GM12878 (cell line): ENCODE measurements at regions not wholly inside any gene's neighbourhood (a gene's known extent, or its start where the extent isn't known, plus 50 kb on each side); places are given as distances from the start of the nearest gene placed in this dataset.

Experiments
- ATAC-seq: fragments of 200-7000 bp; cut with Tn5 transposase; 3 replicates; pipeline ENCODE4 v1.9.1; 2020; ENCODE audit warnings: mild to moderate bottlenecking, moderate library complexity
- BruUV-seq: library from RNA; stranded (reverse); fragments of 400-500 nt; replicated peaks from 2 replicates; lab custom pipeline; 2021; lab: Mats Ljungman, UMichigan
- CTCF ChIA-PET: fragments of 300-600 bp; sonication (Branson Sonifier 250); formaldehyde crosslinking; extraction: SDS; loops from one replicate; lab custom pipeline; 2021; ENCODE audit warnings: inconsistent platforms; lab: Yijun Ruan, JAX
- POLR2A ChIA-PET: fragments of 350-600 bp; formaldehyde crosslinking; extraction: SDS; loops from one replicate; lab custom pipeline; 2021; ENCODE audit warnings: inconsistent platforms; lab: Charles Lee
- RAD21 ChIA-PET: fragments of 300-600 bp; sonication (Branson Sonifier 250); formaldehyde crosslinking; loops from one replicate; lab custom pipeline; 2023; ENCODE audit warnings: antibody characterized with exemption; ENCODE audit not compliant: unreplicated experiment; lab: Charles Lee
- SMC1A ChIA-PET: fragments of 300-600 bp; sonication (Branson Sonifier 250); formaldehyde crosslinking; loops from one replicate; lab custom pipeline; 2023; ENCODE audit not compliant: unreplicated experiment, uncharacterized antibody; lab: Charles Lee
- DNase-seq: peaks from one replicate; pipeline ENCODE4 v3.0.0-alpha.2; 2011; ENCODE audit warnings: low read depth, low spot score
- FAIRE-seq: peaks from 3 replicates; lab custom pipeline; 2011; peaks lifted over from hg19 to GRCh38; lab: Jason Lieb, UNC
- H2AFZ ChIP-seq: 2 replicates; pipeline ENCODE4 v1.6.0; 2011; ENCODE audit warnings: low read depth, low read length, control low read depth; ENCODE audit not compliant: control insufficient read depth
- H3K27ac ChIP-seq: 2 replicates; pipeline ENCODE4 v1.5.1; 2011; ENCODE audit warnings: control low read depth; ENCODE audit not compliant: control insufficient read depth, insufficient read depth
- H3K27me3 ChIP-seq, 2 experiments: replicated peaks in 1 of 2; 2 replicates each; pipeline versions ENCODE4 v1.6.0 to v1.6.1; 2011; ENCODE audit warnings: low read length in 1 of 2; ENCODE audit not compliant: control insufficient read depth in 2 of 2, insufficient read depth in 2 of 2
- H3K36me3 ChIP-seq, 2 experiments: 2 replicates each; pipeline ENCODE4 v1.5.1; 2011; ENCODE audit warnings: low read length in 1 of 2; ENCODE audit not compliant: control insufficient read depth in 2 of 2, insufficient read depth in 2 of 2
- H3K4me1 ChIP-seq: 2 replicates; pipeline ENCODE4 v1.6.1; 2011; ENCODE audit warnings: mild to moderate bottlenecking, low read length, moderate library complexity, mixed read lengths; ENCODE audit not compliant: control insufficient read depth, insufficient read depth
- H3K4me2 ChIP-seq: 2 replicates; pipeline ENCODE4 v1.6.0; 2011; ENCODE audit warnings: control low read depth; ENCODE audit not compliant: control insufficient read depth, insufficient read depth
- H3K4me3 ChIP-seq: fragments of 200-600 bp; sonication (generic); 2 replicates; pipeline ENCODE4 v1.5.1; 2016
- H3K79me2 ChIP-seq: 2 replicates; pipeline ENCODE4 v1.6.0; 2011; ENCODE audit warnings: low read length; ENCODE audit not compliant: control insufficient read depth, insufficient read depth
- H3K9ac ChIP-seq: 2 replicates; pipeline ENCODE4 v1.8.0; 2011; ENCODE audit warnings: low read length, control low read depth, mixed read lengths; ENCODE audit not compliant: control insufficient read depth, insufficient read depth
- H3K9me3 ChIP-seq: replicated peaks from 3 replicates; pipeline ENCODE4 v1.5.1; 2011; ENCODE audit warnings: mild to moderate bottlenecking, low read length; ENCODE audit not compliant: control insufficient read depth, insufficient read depth
- H4K20me1 ChIP-seq: 2 replicates; pipeline ENCODE4 v1.6.0; 2011; ENCODE audit not compliant: control insufficient read depth, insufficient read depth
- ATF7 ChIP-seq: fragments of 450-650 bp; IDR thresholded peaks from 2 replicates; pipeline ENCODE4 v1.6.1; 2016; ENCODE audit warnings: low read depth, mild to moderate bottlenecking
- FOS ChIP-seq: IDR thresholded peaks from 3 replicates; pipeline ENCODE4 v1.6.1; 2011; ENCODE audit warnings: borderline replicate concordance; ENCODE audit not compliant: insufficient read length; ENCODE audit errors: extremely low read depth
- NRF1 ChIP-seq: conservative IDR thresholded peaks from 2 replicates; pipeline ENCODE4 v1.6.1; 2011; ENCODE audit warnings: mild to moderate bottlenecking, low read depth, low read length, improper control_type of control experiment
- RAD21 ChIP-seq: IDR thresholded peaks from 2 replicates; pipeline ENCODE4 v1.6.1; 2011; ENCODE audit warnings: mild to moderate bottlenecking, low read depth, low read length, moderate library complexity; ENCODE audit not compliant: insufficient read depth
- SMAD5 ChIP-seq: IDR thresholded peaks from 2 replicates; pipeline ENCODE4 v1.6.1; 2016; ENCODE audit warnings: antibody characterized with exemption, low read depth
- SP1 ChIP-seq: IDR thresholded peaks from one replicate; pipeline ENCODE4 v1.6.1; 2011; ENCODE audit warnings: low read depth, low read length
- SREBF2 ChIP-seq: IDR thresholded peaks from 2 replicates; pipeline ENCODE4 v1.6.1; 2012; ENCODE audit warnings: mild to moderate bottlenecking, low read length
- ZNF622 ChIP-seq: fragments of 450-650 bp; IDR thresholded peaks from 2 replicates; pipeline ENCODE4 v1.6.1; 2017; ENCODE audit warnings: mild to moderate bottlenecking, inconsistent platforms
- WGBS: methylation state at CpG from one replicate; pipeline ENCODE4 v1.1.6; 2016; ENCODE audit warnings: low lambda C conversion rate; ENCODE audit not compliant: insufficient replicate concordance, insufficient coverage; ENCODE audit errors: missing lambda C conversion rate; 5-methylcytosine and 5-hydroxymethylcytosine counted together
- in situ Hi-C: fragments of 300-500 bp; cut with MboI; formaldehyde crosslinking; loops from 9 replicates; pipeline ENCODE4 v1.14.3; 2018; ENCODE audit warnings: mixed read lengths
- intact Hi-C: fragments of 100-400 bp; cut with micrococcal nuclease; formaldehyde crosslinking; loops from one replicate; pipeline ENCODE4 v1.14.2; 2022; ENCODE audit not compliant: unreplicated experiment
- TF ChIP-seq, protein P1 (sequence below): IDR thresholded peaks from 2 replicates; pipeline ENCODE4 v1.6.1; 2012; ENCODE audit warnings: low read depth, low read length, improper control_type of control experiment

DNA sequence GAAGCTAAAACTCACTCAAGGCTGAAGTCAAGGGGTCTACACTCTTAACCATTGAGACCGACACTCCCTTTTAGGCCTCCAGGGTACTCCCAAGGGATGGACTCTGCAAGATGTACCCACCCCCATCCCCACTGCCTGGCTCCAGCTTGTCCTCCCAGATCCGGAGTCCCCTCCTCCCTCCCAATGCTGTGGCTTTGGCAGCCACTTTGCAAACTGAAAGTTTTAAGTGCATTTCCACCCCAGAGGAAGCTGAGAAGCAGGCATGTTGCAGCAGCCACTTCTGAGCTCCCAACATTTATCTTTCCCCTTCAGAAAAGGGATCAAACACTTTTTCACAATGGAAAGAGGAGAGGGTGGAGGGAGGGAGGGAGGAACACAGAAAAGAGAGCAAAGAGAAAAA is 115.2 kb downstream of the COPRS start (continued):
- no peak for TF ChIP-seq ZNF622
- no peak for TF ChIP-seq SMAD5
- TF ChIP-seq NRF1, result no peak
- no peak for TF ChIP-seq SREBF2
- no peak for TF ChIP-seq RAD21
- no peak for TF ChIP-seq SP1
- TF ChIP-seq, protein P1, sequence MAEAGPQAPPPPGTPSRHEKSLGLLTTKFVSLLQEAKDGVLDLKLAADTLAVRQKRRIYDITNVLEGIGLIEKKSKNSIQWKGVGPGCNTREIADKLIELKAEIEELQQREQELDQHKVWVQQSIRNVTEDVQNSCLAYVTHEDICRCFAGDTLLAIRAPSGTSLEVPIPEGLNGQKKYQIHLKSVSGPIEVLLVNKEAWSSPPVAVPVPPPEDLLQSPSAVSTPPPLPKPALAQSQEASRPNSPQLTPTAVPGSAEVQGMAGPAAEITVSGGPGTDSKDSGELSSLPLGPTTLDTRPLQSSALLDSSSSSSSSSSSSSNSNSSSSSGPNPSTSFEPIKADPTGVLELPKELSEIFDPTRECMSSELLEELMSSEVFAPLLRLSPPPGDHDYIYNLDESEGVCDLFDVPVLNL, result no peak
- no peak for TF ChIP-seq FOS

DNA sequence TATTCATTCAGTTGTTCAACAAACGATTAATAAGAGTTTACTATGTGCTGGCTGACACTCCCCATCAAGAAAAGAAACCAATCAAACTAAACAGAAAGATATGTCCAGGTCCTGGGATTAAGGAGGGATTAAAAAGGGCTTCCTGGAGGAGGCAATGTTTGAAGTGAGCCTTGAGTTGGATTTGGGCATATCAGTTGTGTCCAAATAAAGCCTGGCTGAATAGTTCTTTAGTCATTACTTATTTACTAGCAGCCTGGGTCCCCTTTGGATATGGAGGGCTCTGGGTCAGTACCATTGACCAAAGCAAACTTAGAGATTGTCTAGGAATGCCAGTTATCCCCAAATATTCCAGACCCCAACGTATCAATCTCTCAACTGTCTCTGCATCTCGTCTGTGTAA is 117.7 kb downstream of the COPRS start:
- ChIA-PET POLR2A (no interaction called here), SMC1A (no interaction called here), RAD21 (no interaction called here), CTCF (no interaction called here)
- FAIRE-seq (no peak), ATAC-seq (no peak), DNase-seq (no peak)
- Histone ChIP-seq H3K9me3 (no peaks in the 10 kb centered on the region), H3K4me2 (no peak overlapping the region), H3K27ac (no peak overlapping the region), H3K79me2 (no peaks in the 10 kb centered on the region), H4K20me1 (no peaks in the 10 kb centered on the region), H3K9ac (no peak overlapping the region), H3K4me3 (no peak overlapping the region), H2AFZ (no peak overlapping the region), H3K36me3 (no peaks in the 10 kb centered on the region), H3K4me1 (no peaks in the 10 kb centered on the region), H3K27me3 (peaks cover 0 to 4% of the 10 kb centered on the region in 2 experiments; a peak in 2 of 4 replicates)
- no peak for TF ChIP-seq ATF7
- in situ Hi-C loops, result no loop called here
- WGBS, result 4% methylated on average over 3 of the region's 3 CpGs
- intact Hi-C loops, result no loop called here
- BruUV-seq, result no TSS peak
